Activated CD8-positive, alpha-beta memory T cell treated with anti-CD3 and anti-CD28 coated beads, Interleukin-2, amount 10 ng/mL, durations not matched to agents 7 days and 5 days (primary cell): ENCODE measurements at regions not wholly inside any gene's neighbourhood (a gene's known extent, or its start where the extent isn't known, plus 50 kb on each side); places are given as distances from the start of the nearest gene placed in this dataset.

Source experiments
- ATAC-seq: fragments of 150-1000 bp; cut with Tn5 transposase; one replicate; pipeline ENCODE4 v1.10.0; 2021; ENCODE audit warnings: moderate library complexity
- CTCF ChIA-PET: fragments of 350-600 bp; sonication (Branson Sonifier 250); formaldehyde crosslinking; loops from one replicate; lab custom pipeline; 2021; ENCODE audit warnings: antibody characterized with exemption; lab: Charles Lee
- DNase-seq: peaks from one replicate; pipeline ENCODE4 v3.0.0-alpha.2; 2020
- H3K27ac Mint-ChIP-seq: one replicate; pipeline ENCODE4 v1.8.0; 2021; ENCODE audit warnings: mild to moderate bottlenecking, mixed read lengths
- H3K27me3 Mint-ChIP-seq: one replicate; pipeline ENCODE4 v1.8.0; 2021; ENCODE audit warnings: mixed read lengths
- H3K36me3 Mint-ChIP-seq: one replicate; pipeline ENCODE4 v1.8.0; 2021; ENCODE audit warnings: mild to moderate bottlenecking, mixed read lengths
- H3K4me1 Mint-ChIP-seq: one replicate; pipeline ENCODE4 v1.8.0; 2021; ENCODE audit warnings: mixed read lengths
- H3K4me3 Mint-ChIP-seq: one replicate; pipeline ENCODE4 v1.8.0; 2021; ENCODE audit warnings: mild to moderate bottlenecking, moderate library complexity, mixed read lengths
- H3K9me3 Mint-ChIP-seq: one replicate; pipeline ENCODE4 v1.8.0; 2022; ENCODE audit warnings: low read depth, mixed read lengths

DNA sequence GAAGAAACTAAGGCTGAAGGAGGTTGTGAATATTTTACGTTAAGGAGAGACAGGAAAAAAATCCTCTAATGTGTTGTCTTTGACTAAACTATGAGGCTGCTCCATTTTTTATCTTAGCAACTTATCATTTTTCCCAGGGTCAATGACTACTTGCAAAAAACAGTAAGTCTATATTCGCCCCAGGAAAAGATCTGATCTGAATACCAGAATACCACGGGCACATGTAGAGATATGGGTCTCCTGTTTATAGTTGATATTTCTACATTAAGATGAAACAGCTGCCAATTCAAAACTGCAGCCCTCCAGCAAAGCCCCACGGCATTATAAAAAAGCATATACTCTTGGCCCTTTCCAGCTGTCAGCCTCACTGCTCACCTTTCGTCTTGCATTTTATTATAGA, 358.4 kb downstream of the SH2D4B start:
- ATAC-seq = no peak
- H3K27ac Mint-ChIP-seq = no peak overlapping the region
- CTCF ChIA-PET = no interaction called here
- no peak for DNase-seq
- no peaks in the 10 kb centered on the region for H3K36me3 Mint-ChIP-seq
- no peaks in the 10 kb centered on the region for H3K9me3 Mint-ChIP-seq
- no peaks in the 10 kb centered on the region for H3K27me3 Mint-ChIP-seq
- no peak overlapping the region for H3K4me3 Mint-ChIP-seq
- H3K4me1 Mint-ChIP-seq = no peaks in the 10 kb centered on the region

DNA sequence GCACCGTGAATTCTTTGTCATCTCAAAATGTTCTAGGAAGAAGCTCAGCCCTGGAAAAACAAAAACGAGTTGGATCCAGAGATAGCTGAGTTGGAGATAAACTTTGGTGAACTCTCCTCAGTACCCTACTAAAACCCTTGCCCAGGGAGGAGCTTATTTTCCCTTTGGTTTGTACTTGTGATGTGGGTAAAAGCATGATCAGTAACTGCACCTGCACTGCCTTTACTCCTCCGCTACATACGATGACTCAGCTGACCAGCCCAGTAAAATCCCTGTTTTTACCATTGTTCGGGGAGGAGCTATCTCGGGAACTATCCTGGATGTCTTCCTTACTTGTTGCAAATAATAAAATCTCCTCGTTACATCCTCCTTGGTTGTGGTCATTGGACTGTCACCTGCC, 359.3 kb downstream of the SH2D4B start:
- H3K27me3 Mint-ChIP-seq = no peaks in the 10 kb centered on the region
- H3K36me3 Mint-ChIP-seq = no peaks in the 10 kb centered on the region
- no peak overlapping the region for H3K4me3 Mint-ChIP-seq
- H3K27ac Mint-ChIP-seq = no peak overlapping the region
- ATAC-seq (no peak), DNase-seq (no peak)
- CTCF ChIA-PET = no interaction called here
- no peaks in the 10 kb centered on the region for H3K4me1 Mint-ChIP-seq
- no peaks in the 10 kb centered on the region for H3K9me3 Mint-ChIP-seq

DNA sequence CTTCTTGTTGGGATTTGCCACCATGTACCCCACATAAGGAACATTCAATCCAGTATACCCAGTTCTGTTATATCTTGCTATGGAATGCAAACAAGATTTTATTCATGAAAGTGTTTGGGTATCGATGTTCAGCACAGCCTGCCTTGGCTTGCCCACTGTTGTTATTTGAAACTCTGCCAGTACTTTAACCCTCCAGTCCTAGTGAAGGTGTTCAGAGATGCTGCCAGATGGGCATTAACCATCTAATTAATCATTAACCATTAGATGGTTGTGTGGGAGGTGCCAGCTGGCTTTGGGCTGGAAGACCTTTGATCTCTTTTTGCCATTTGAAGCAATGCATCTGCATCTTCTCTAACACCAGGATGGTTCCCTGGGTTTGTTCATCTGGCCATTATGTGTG, 363.0 kb downstream of the SH2D4B start:
- CTCF ChIA-PET = no interaction called here

DNA sequence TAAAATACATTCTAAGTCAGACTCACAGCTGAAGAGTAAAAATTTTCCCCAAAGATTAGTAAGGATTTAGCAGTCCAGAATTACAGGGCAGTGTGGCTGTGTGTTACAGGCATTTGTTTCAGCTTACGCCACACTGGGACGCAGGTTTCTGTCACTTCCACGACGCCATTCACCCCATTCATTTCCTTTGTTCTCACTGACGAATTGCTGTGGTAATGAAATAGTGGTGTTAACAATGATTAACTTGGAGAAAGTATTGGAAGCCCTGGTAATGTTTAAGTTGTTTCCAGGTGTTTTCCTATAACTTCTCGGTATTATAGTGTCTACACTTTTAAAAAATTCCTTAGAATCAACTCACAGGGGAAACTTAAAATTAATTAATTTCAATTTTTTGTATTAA, 370.9 kb downstream of the SH2D4B start:
- Mint-ChIP-seq H3K4me3 (no peak overlapping the region), H3K27me3 (no peaks in the 10 kb centered on the region), H3K36me3 (no peaks in the 10 kb centered on the region), H3K4me1 (no peaks in the 10 kb centered on the region), H3K27ac (no peak overlapping the region), H3K9me3 (no peaks in the 10 kb centered on the region)
- CTCF ChIA-PET = no interaction called here
- DNase-seq (no peak), ATAC-seq (no peak)

More for the DNA sequence above, 363.0 kb downstream of the SH2D4B start:
- DNase-seq (no peak), ATAC-seq (no peak)
- Mint-ChIP-seq H3K36me3 (no peaks in the 10 kb centered on the region), H3K4me3 (no peak overlapping the region), H3K27ac (no peak overlapping the region), H3K27me3 (no peaks in the 10 kb centered on the region), H3K4me1 (no peaks in the 10 kb centered on the region), H3K9me3 (no peaks in the 10 kb centered on the region)

DNA sequence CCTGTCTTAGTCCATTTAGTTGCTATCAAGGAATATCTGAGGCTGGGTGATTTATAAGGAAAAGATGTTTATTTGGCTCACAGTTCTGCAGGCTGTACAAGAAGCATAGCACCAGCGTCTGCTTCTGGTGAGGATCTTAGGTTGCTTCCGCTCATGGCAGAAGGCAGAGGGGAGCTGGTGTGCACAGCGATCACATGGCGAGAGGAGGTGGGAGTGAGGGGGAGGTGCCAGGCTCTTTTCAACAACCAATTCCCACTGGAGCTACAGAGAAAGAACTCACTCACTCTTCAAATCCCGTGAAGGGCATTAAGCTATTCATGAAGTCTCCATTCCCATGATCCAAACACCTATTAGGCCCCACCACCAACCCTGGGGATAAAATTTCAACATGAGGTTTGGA, 371.6 kb downstream of the SH2D4B start:
- ATAC-seq (no peak), DNase-seq (no peak)
- Mint-ChIP-seq H3K4me1 (no peaks in the 10 kb centered on the region), H3K36me3 (no peaks in the 10 kb centered on the region), H3K4me3 (no peak overlapping the region), H3K27me3 (no peaks in the 10 kb centered on the region), H3K9me3 (no peaks in the 10 kb centered on the region), H3K27ac (no peak overlapping the region)
- CTCF ChIA-PET = no interaction called here

DNA sequence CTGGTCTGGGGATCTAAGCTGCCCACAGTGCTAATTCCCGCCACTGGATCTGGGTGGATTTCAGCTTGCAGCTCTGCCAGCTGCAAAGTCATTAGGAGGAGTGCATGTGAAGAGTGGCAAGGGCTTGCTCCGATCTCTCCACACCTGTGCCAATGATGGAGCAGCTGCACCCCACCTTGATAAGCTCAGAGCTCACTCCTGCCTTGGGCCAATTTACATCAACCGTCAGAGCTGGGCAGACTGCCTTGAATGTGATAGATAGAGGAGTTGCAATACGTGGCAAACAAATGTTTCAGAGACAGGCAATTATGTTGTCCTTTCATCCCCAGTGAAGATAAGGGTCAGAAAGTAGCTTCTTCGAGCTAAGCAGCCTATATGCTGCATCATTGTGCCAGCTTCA, 379.9 kb downstream of the SH2D4B start:
- Mint-ChIP-seq H3K27me3 (no peaks in the 10 kb centered on the region), H3K9me3 (no peaks in the 10 kb centered on the region), H3K4me1 (no peaks in the 10 kb centered on the region), H3K27ac (no peak overlapping the region), H3K4me3 (no peak overlapping the region), H3K36me3 (no peaks in the 10 kb centered on the region)
- DNase-seq (no peak), ATAC-seq (no peak)
- CTCF ChIA-PET = no interaction called here

DNA sequence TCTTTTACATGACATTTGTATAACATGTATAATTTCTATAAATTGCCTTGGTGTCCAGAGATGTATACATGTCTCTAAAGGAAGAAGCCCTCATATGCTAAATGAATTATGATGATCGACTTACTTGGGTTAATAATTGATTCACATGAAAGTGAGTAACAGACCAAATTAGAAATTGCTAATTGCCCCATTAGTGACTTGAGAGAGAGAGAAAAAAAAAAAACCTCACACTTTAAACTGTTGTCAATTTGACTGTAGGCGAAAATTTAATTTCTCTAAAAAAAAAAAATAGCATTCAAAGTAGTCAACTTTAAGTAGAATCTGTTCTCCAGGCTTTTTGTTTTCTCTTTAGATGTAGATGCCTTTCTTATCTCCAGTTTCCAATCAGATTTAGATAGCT, 383.3 kb downstream of the SH2D4B start:
- no peaks in the 10 kb centered on the region for H3K9me3 Mint-ChIP-seq
- no peaks in the 10 kb centered on the region for H3K36me3 Mint-ChIP-seq
- CTCF ChIA-PET = no interaction called here
- no peak overlapping the region for H3K27ac Mint-ChIP-seq
- no peak overlapping the region for H3K4me3 Mint-ChIP-seq
- H3K27me3 Mint-ChIP-seq = no peaks in the 10 kb centered on the region
- H3K4me1 Mint-ChIP-seq = no peaks in the 10 kb centered on the region
- ATAC-seq (no peak), DNase-seq (no peak)

DNA sequence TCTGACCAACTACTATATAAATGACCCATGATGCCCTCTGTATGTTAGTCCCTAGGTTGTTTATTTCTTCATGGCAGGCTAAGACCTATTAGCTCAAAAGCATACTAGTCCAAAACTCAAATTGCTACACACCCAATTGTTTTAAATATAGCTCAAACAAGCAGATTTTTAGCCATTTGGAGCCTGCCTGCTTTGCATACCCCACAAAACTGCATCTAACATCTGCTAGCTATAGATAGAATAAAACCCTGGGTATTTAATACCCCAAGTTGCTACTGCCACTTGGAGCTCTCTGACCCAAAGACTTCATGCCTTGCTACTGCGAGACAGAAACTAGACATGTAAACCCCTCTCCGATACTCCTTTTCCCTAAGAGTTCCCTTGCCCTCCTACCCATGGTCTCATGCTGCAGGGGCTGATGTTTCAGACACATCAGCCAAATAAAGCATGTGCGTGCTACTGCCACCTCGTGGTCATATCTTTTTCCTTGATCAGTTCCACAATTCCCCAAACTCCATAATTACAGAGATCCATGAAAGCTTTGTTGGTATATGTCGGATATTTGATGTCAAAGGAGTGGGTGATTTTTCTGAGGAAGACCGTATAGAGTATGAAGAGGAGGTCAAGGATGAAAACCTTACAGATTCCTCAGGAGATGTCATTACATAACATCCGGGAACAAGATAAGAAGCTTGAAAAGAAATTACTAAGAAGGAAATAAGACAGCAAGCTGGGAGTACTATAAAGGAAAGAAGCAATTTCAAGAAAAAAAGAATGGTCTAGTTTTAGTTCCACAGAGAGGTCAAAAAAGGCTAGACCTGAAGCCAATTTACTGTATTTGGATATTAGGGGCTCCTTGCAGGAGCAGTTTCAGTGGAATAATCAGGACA, 386.6 kb downstream of the SH2D4B start:
- no peak for ATAC-seq
- H3K27ac Mint-ChIP-seq = no peak overlapping the region
- H3K27me3 Mint-ChIP-seq = no peaks in the 10 kb centered on the region
- H3K4me3 Mint-ChIP-seq = no peak overlapping the region
- DNase-seq = no peak
- no peaks in the 10 kb centered on the region for H3K4me1 Mint-ChIP-seq
- CTCF ChIA-PET = interaction anchor here (0.9 to 2.3 kb wide), 5 partner anchors 12 to 517 kb away, joined by 3 to 7 read pairs (median 5); no protein-coding TSS in a partner anchor
- H3K36me3 Mint-ChIP-seq = no peaks in the 10 kb centered on the region
- H3K9me3 Mint-ChIP-seq = no peaks in the 10 kb centered on the region

DNA sequence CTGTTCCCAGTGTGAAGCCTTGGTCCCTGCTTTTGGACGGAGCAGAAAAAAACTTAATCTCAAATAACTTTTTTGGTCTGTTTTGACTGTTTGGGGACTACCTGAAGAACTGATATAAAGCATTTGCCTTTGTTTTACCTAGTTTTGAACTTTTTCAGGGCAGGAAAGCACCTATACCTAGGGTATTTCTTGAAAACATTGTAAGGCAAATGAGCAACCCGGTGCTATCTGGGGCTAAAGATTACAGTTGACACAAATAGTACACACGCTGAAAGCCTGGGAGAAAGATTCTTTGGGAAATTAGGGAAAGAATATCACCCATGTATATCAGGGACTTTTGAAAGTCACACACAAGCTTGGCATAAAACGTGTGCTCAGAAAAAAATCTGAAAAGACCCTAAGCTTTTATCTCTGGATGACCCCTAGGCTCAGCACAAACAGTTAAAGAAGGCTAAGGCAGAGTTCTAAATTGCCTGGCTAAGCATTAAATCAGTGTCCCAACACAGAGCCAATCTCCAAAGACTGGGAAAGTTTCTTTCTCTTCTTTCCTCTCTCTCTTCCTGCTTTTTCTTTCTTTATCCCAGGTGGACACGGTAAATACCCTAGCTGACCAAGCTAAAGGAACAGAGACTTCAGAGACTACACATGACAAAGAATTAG, 389.8 kb downstream of the SH2D4B start:
- CTCF ChIA-PET = no interaction called here
- H3K36me3 Mint-ChIP-seq = no peaks in the 10 kb centered on the region
- DNase-seq = no peak
- H3K27me3 Mint-ChIP-seq = no peaks in the 10 kb centered on the region
- ATAC-seq = no peak
- H3K4me1 Mint-ChIP-seq = no peaks in the 10 kb centered on the region
- H3K4me3 Mint-ChIP-seq = no peak overlapping the region
- H3K9me3 Mint-ChIP-seq = no peaks in the 10 kb centered on the region
- H3K27ac Mint-ChIP-seq = no peak overlapping the region

DNA sequence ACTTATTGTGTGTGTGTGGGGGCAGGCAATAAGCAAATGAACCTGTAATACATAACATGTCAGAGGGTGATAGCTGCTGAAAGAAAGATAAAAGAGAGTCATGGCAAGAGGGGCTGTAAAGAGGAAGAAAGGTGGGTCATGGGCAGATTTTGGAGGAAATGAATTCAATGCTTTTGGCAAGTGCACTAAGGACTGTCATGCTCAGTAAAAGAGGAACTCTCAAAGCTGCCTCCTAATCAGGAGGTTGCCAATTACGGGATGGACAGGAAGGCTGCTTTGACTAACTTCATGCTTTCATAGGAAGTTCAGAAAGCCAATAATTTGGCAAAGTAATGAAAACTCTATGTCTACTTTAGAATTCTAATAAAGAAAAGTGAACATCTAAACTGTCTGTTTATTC, 401.2 kb downstream of the SH2D4B start:
- no peak overlapping the region for H3K4me3 Mint-ChIP-seq
- CTCF ChIA-PET = no interaction called here
- no peak overlapping the region for H3K27ac Mint-ChIP-seq
- H3K4me1 Mint-ChIP-seq = no peaks in the 10 kb centered on the region
- ATAC-seq (no peak), DNase-seq (no peak)
- no peaks in the 10 kb centered on the region for H3K9me3 Mint-ChIP-seq
- peaks cover 3% of the 10 kb centered on the region for H3K27me3 Mint-ChIP-seq
- H3K36me3 Mint-ChIP-seq = no peaks in the 10 kb centered on the region

DNA sequence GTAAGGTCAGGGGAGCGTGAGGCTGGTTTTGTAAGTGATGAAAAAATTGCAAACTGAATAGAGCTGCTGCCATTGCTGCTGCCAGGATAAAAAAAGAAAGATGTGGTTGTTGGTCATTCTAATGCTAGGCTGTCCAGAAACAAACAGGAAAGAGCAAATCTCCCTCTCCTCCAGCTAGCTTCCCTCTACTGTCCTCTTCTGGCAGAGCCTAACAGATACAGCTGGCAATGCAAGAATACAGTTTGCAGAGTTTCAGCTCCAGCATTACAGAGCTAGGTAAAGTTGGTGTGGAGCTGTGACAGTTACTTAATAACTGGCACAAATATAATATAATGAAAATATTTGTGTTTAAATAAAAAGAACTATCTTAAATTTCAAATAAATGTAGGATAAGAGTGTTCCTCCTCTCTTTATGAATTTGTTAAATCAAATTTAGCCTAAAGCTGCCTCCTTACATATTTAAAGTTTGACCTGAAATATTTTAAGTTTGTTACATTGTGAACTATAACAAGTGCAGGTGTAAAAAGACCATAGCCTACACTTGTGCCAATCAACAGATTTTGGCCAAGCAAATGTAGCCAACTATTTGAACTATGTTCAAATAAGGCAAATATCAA, 407.7 kb downstream of the SH2D4B start:
- Mint-ChIP-seq H3K36me3 (no peaks in the 10 kb centered on the region), H3K4me3 (no peak overlapping the region), H3K9me3 (no peaks in the 10 kb centered on the region), H3K27ac (no peak overlapping the region), H3K27me3 (no peaks in the 10 kb centered on the region), H3K4me1 (no peaks in the 10 kb centered on the region)
- CTCF ChIA-PET = no interaction called here
- ATAC-seq (no peak), DNase-seq (no peak)

DNA sequence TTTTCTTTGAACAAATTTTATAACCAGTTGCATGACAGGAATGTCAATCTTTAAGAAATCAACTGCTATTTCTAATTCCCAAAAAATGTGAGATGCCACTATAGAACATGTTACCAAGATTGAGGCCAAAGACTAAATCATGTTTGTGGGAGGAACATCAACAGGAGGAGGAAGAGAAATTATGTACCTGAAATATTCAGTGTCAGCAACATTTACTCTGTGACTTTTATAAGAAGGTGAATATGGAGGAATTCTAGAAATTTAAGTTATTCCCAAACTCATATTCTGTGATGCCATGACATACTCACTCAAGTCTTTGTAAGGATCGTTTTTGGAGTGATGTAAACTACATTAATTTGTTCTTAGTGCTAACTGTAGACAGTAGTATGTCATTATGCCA, 408.4 kb downstream of the SH2D4B start:
- H3K9me3 Mint-ChIP-seq = no peaks in the 10 kb centered on the region
- no peak overlapping the region for H3K27ac Mint-ChIP-seq
- ATAC-seq = no peak
- no peaks in the 10 kb centered on the region for H3K27me3 Mint-ChIP-seq
- no peak for DNase-seq
- no peaks in the 10 kb centered on the region for H3K36me3 Mint-ChIP-seq
- CTCF ChIA-PET = no interaction called here
- H3K4me1 Mint-ChIP-seq = no peaks in the 10 kb centered on the region
- no peak overlapping the region for H3K4me3 Mint-ChIP-seq

DNA sequence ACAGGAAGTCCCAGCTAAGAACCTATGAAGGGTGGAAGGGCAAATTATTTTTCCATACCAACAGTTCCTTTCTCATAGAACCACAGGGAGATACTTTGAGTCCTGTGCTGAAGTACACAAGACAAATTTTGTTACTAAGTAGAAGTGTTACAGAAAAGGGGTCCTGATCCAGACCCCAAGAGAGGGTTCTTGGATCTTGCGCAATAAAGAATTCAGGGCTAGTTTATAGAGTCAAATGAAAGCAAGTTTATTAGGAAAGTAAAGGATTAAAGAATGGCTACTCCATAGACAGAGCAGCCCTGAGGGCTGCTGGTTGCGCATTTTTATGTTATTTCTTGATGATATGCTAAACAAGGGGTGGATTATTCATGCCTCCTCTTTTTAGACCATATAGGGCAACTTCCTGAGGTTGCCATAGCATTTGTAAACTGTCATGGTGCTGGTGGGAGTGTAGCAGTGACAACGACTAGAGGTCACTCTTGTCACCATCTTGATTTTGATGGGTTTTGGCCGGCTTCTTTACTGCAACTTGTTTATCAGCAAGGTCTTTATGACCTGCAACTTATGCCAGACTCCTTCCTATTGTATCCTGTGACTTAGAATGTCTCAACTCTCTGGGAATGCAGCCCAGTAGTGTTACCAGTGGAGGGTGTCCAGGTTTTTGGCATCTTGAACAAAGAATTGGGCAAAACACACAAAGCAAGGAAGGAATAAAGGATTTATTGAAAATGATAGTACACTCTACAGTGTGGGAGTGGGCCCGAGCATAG, 409.4 kb downstream of the SH2D4B start:
- no peaks in the 10 kb centered on the region for H3K9me3 Mint-ChIP-seq
- no peaks in the 10 kb centered on the region for H3K4me1 Mint-ChIP-seq
- no peaks in the 10 kb centered on the region for H3K36me3 Mint-ChIP-seq
- ATAC-seq (no peak), DNase-seq (no peak)
- H3K27me3 Mint-ChIP-seq = no peaks in the 10 kb centered on the region
- no peak overlapping the region for H3K4me3 Mint-ChIP-seq
- no peak overlapping the region for H3K27ac Mint-ChIP-seq
- CTCF ChIA-PET = no interaction called here
